ENCODE measurements at regions not wholly inside any gene's neighbourhood (a gene's known extent, or its start where the extent isn't known, plus 50 kb on each side); places are given as distances from the start of the nearest gene placed in this dataset.

DNA sequence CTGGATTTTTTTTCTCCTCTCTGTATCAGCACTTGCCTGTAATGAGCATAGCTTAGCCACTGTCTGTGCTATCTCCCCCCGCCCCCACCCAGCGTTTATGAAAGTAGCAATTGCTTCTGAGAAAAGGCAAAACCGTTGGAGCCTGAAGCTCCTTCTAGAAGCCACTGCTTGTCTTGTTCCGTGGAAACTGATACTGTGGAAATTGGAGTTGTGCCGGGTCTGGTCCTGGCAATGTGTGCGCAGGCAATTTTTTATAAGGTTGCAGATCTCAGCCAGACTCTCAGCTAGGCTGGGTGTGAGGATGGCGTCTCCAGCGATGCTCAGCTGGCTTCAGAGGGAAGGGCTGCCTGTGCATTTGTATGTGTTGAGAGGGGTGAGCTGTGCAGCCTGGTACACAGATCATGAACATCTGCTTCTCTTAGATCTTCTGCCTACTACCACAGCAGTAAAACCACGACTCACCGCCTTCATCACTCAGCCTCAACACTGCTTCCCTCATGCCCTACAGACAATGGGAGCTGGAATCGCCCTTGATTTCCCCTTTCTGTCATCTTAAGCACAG, 72.4 kb upstream of the GTSF1L start:
- DNase-seq = no peak

- DNase-seq = no peak
These were observed 71.7 kb upstream of the GTSF1L start for GRCh38 chr20:43798291-43799149.

DNA sequence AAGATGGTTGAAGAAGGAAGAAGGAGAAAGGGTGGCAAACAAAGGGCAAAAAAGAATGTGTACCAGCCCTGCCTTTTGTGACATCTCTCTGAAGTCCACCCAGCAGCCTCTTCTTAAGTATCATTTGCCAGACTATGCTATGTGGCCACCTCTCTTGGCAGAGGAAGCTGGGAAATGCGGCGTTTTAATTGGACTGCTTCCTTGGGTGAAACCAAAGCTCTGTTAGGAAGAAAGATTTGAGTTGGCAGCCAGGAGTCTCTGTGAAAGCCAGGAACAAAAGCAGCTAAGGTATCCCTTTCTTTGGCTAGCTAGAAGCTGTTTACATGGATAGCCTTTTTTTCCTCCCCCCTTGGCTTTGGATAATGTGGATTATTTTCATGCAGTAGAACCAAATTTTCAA, 67.5 kb upstream of the GTSF1L start:
- DNase-seq = no peak

GRCh38 chr20:43789593-43789992, 62.8 kb upstream of the GTSF1L start:
- DNase-seq = no peak

DNA sequence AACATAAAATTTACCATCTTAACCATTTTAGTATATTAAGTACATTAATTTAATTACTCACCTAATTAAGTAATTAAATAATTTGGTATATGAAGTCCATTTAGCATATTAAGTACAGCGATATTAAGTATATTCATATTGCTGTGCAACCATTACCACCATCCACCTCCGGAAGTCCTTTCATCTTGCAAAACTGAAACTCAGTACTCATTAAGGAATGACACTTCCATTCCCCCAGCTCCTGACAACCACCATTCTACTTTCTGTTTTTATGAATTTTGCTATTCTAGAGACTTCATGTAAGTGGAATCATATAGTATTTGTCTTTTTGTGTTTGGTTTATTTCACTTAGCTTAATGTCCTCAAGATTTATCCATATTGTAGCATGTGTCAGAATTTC, 61.1 kb upstream of the GTSF1L start:
- DNase-seq = no peak

GRCh38 chr20:43786885-43787284, 60.1 kb upstream of the GTSF1L start:
- DNase-seq = no peak

DNA sequence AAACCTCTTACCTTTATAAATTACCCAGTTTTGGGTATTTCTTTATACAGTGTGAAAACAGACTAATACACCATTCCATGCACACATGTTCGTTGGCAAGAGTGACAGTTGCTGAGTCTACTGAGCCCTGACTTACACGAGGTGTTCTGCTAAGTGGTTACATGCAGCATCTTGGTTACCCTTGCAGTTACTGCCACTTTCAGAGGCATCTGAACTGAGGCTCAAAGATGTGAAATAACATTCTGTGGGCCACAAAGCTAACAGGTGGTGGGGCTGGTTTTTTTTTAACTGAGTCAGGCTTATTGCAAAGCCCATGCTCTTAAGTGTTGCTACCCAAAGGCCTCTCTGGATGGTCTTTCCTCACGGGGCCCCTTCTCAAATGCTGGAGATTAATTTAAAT, 54.4 kb upstream of the GTSF1L start:
- DNase-seq = no peak

GRCh38 chr20:43778375-43778774, 51.6 kb upstream of the GTSF1L start:
- no peak for DNase-seq

- DNase-seq = no peak
These were observed 49.9 kb upstream of the GTSF1L start for GRCh38 chr20:43776691-43777090.

All from NCI-H526 treated with DMSO at 0.1 percent for 48 hours (cell line).